KG1 (cell line): ENCODE measurements at regions not wholly inside any gene's neighbourhood (a gene's known extent, or its start where the extent isn't known, plus 50 kb on each side); places are given as distances from the start of the nearest gene placed in this dataset.

Experiments used
- DNase-seq: peaks from one replicate; lab custom pipeline; 2025; lab: John Stamatoyannopoulos, UW

DNA sequence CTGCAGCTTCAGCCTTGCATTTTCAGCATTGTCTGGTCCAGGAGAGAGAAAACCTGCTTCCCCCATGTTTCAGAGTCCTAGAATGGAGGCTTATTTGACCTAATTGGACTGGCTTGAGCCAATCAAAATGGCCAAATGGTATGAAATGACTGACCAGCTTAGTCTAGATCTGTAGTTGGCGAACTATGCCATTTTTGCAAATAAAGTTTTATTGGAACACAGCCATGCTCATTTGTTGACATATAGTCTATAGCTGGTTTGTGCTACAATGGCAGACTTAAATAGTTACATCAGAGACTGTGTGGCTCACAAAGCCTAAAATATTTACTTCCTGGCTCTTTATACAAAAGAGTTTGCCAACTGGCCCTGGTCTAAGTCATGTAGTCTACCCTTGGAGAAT, 180.8 kb downstream of the HS3ST3B1 start:
- DNase-seq = no peak

DNA sequence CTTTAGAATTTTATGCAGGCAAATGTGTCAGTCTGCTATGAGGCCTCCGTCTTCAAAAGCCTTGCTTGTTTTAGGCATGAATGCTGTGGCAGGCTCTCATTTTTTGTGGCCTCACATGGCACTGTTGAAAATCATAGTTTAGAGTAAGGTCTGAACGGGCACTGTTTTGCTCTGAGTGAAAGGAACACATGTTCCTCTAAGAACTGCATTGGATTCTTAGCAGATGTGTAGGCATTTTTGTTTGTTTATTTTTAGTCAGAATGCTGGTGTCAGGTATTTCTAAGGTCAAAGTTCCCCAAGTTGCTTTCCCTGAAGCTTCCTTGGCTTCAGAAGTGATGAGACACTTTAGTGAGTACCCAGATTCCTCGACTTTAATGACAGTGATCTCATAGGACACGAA, 173.7 kb downstream of the HS3ST3B1 start:
- DNase-seq = no peak

- no peak for DNase-seq
Measured at GRCh38 chr17:14471052-14471451, 170.2 kb downstream of the HS3ST3B1 start.

GRCh38 chr17:14470417-14470816, 169.5 kb downstream of the HS3ST3B1 start:
- DNase-seq = no peak

DNA sequence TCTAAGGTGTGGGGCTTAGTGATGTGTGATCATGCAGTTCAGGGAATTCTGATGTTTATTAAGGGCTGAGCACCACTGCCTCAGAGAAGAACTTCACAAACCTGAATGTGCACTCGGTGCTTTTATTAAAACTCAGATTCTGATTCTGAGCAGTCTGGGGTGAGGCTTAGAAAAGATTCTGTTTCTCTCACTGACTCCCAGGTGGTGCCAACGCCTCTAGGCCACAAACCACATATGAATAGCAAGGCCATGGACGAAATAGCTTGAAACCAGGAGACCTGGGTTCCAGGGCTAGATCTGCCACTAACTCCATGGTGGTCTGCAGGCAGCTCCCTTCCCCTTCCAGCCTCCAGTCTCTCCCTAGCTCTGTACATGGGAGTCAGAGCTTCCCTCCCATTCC, 169.1 kb downstream of the HS3ST3B1 start:
- no peak for DNase-seq

DNA sequence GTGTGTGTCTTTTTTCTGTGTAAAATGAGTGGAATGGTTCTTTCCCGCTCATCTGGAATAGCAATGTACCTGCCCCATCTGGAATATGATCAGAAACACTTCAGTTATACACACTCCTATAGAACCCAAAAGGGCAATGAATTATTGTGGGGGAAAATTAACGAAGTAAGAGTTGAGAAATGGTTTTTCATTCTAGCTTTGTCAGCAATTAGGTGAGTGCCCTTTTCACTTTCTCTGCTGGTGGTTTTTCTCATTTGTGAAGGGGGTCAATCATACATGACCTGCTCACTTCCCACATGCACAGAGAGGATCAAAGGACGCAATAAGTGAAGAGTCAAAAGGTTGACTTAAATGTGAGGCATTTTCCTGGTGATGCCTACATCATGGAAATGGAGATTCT, 168.0 kb downstream of the HS3ST3B1 start:
- no peak for DNase-seq

DNA sequence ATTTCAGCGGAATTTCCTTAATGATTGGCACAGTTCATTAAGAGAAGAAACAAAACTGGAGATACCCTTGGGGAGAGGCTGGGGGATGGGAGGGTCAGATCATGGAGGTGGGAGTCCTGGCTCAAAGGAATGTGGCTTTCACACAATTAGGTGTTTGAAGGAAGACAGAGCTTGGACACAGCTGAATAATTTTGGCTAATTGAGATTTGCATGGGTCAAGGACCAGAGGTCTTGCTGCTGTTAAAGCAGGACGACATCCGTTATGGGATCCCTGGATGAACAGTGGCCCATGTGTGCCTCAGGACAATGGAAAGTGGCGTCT, 160.3 kb downstream of the HS3ST3B1 start:
- DNase-seq = no peak

DNA sequence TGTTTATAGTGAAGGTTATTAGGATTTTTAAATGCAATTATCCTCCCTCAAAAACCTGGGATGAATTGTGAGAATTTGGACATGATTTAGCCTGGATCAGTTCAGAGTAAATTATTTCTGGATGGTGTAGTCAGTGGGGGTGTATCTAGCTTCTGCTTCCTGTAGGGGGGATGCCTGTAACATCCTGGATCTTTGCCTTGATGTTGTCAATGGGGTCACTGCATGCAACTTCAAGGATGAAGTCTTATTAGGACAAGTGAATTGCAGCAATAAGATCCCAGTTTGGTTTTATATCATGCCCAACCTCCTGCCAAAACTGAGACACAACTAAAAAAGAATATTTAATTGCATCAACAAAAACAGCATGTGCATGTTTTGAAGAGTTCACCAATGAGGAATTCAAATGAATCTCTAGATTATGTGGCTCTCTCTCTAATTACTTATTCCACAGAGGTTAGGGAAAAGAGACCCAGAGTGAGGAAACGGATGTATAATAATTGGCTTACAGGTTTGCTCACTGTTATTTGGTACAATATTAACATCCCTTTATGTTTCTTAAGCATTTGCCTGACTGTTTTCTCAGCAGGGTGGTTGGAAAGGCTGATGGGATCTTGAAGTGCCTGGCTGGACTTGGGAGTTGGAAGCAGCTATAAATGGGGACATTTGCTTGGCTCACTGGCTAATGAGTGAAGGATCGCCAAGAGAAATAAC, 159.8 kb downstream of the HS3ST3B1 start:
- no peak for DNase-seq

DNA sequence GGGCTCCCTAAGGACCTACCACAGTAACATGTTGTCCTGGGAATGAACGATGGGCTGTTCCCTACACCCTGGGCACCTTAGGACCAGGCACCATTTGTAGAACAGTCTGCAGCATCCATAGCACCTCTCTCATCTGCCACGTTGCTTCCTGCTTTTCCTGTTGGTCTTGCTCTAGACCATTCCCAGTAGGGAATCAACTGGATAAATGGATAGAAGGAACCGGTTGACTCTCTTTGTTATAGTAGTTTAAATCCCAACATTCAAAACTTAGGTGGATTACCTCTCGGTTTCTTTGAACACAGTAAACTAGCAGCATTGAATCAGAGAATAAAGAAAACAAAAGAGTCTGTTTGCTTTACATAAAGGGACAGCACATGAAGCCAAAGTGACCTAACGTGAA, 159.1 kb downstream of the HS3ST3B1 start:
- DNase-seq = no peak

- no peak for DNase-seq
Measured at GRCh38 chr17:14458724-14459123, 157.8 kb downstream of the HS3ST3B1 start.

DNA sequence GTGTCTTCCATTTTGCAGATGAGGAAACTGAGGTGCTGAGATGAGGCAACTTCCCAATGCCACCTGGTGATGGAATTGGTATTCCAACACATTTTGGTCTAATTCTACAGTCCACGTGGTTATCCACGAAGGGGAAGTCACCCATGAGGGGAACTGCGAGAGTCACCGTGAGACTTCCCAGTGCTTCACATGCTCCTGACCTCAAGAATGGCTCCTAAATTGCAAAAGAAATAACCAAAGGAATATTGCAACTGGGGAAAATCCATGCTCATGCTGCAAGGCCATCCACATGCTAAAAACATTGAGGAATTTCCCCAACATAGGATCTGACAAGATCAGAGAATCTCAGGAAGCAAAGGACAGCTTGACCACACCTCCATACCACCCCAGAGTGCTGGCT, 153.9 kb downstream of the HS3ST3B1 start:
- DNase-seq = no peak

- DNase-seq = no peak
Measured at GRCh38 chr17:14452856-14453255, 152.0 kb downstream of the HS3ST3B1 start.

- no peak for DNase-seq
Measured at GRCh38 chr17:14451729-14452191, 150.9 kb downstream of the HS3ST3B1 start.

DNA sequence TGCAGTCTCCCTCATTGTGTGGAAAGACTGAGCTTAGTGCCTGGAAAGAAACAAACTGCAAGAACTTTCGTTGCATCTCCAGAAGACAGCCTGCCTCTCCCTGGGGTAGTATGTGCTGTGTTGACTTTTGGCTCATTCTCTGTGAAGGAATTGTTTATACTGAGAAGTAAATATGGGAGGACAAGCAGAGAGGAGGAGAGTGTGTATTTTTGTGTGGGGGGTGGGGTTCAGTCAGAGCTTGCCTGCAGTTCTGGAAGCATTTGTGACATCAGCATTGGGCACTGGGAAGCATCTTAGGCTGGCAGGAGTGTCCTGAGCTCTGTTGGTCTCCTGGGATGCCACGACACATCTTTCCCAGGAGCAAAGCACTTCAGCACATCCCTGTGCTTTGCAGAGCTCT, 147.9 kb downstream of the HS3ST3B1 start:
- DNase-seq = no peak

- no peak for DNase-seq
Measured at GRCh38 chr17:14446825-14447224, 145.9 kb downstream of the HS3ST3B1 start.

DNA sequence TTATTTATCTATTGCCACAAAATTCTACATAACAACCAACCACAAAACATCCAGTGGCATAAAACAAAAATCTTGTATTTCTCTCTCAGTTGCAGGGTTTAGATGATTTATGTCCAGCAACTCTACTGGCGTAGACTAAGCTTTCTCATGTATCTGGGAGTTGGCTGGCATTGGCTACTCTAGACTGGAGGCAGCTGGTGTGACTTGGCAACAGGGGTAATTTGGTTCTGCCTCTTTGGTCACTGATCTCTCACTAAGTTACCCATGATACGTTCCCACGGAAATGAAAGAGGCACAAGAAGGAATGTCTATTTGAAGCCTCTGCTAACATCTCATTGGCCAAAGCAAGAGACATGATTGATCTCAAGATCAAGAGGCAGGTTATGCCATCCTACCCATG, 144.0 kb downstream of the HS3ST3B1 start:
- DNase-seq = no peak

GRCh38 chr17:14442798-14443528, 142.1 kb downstream of the HS3ST3B1 start:
- no peak for DNase-seq

- DNase-seq = no peak
Measured at GRCh38 chr17:14437176-14437575, 136.3 kb downstream of the HS3ST3B1 start.

GRCh38 chr17:14436266-14436665, 135.4 kb downstream of the HS3ST3B1 start:
- DNase-seq = no peak

GRCh38 chr17:14434506-14434905, 133.6 kb downstream of the HS3ST3B1 start:
- DNase-seq = no peak

DNA sequence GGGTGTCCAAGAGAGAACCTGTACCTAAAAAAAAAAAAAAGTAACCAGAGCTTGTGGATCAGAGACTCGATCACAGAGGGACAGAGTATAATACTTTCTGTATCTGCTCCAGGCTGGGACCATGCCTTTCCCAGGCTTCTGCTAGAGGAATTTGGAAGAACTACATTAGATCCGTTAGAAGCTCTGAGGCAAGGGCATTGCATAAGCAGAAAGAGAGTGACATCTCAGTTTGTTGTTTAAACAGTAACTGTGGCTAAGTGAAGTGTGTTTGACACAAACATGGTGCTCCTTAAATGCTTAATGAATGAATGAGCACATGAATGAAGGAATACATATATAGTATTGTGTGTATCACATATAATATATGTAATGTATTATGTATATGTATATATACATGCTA, 131.2 kb downstream of the HS3ST3B1 start:
- DNase-seq = no peak

- no peak for DNase-seq
Measured at GRCh38 chr17:14429084-14429483, 128.2 kb downstream of the HS3ST3B1 start.

DNA sequence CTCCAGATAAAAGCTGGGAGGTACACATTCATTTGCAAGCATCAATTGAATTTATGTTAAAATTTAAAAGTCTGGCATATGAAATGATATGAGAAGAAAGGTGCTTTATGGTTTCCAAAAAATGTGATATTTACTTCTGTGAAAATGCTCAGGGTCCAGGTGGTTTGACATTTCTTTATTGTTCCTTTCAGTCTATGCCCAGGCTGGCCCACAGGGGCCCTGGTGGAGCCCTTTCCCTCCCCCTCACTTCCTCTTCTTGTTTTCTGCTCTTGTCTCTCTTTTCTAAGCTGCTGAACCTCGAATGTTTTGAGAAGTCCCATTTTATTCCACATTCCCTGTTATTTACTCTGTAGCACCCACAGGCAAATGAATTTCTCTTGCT, 127.8 kb downstream of the HS3ST3B1 start:
- DNase-seq = peak; percentile 5
